HG02970 (cell line): ENCODE measurements at regions not wholly inside any gene's neighbourhood (a gene's known extent, or its start where the extent isn't known, plus 50 kb on each side); places are given as distances from the start of the nearest gene placed in this dataset.

Experiments
- ATAC-seq: cut with Tn5 transposase; IDR thresholded peaks from one replicate; pipeline ENCODE4 v1.9.1; 2021; ENCODE audit warnings: mild to moderate bottlenecking, moderate library complexity, moderate number of reproducible peaks; ENCODE audit not compliant: unreplicated experiment, low FRiP score

GRCh38 chr9:17019398-17019797, 115.4 kb upstream of the CNTLN start:
- no peak for ATAC-seq

- no peak for ATAC-seq
Observed at GRCh38 chr9:17018540-17019196, 116.2 kb upstream of the CNTLN start.

GRCh38 chr9:17017931-17018491, 116.8 kb upstream of the CNTLN start:
- no peak for ATAC-seq

GRCh38 chr9:17013891-17014290, 120.9 kb upstream of the CNTLN start:
- no peak for ATAC-seq

GRCh38 chr9:17013010-17013409, 121.8 kb upstream of the CNTLN start:
- ATAC-seq: no peak

GRCh38 chr9:17011880-17012279, 123.0 kb upstream of the CNTLN start:
- ATAC-seq: no peak

GRCh38 chr9:17009071-17009470, 125.8 kb upstream of the CNTLN start:
- no peak for ATAC-seq

GRCh38 chr9:17005056-17005823, 129.6 kb upstream of the CNTLN start:
- ATAC-seq: no peak

GRCh38 chr9:17004500-17004899, 130.3 kb upstream of the CNTLN start:
- ATAC-seq: no peak

- ATAC-seq: no peak
Observed at GRCh38 chr9:17003576-17004240, 131.1 kb upstream of the CNTLN start.

- no peak for ATAC-seq
Observed at GRCh38 chr9:16996901-16997491, 126.5 kb upstream of the BNC2 start.

GRCh38 chr9:16992138-16992537, 121.7 kb upstream of the BNC2 start:
- ATAC-seq: no peak

GRCh38 chr9:16987026-16987425, 116.6 kb upstream of the BNC2 start:
- no peak for ATAC-seq

GRCh38 chr9:16986556-16986955, 116.1 kb upstream of the BNC2 start:
- ATAC-seq: no peak

- ATAC-seq: no peak
Observed at GRCh38 chr9:16985559-16986348, 115.3 kb upstream of the BNC2 start.

GRCh38 chr9:16982780-16983310, 112.4 kb upstream of the BNC2 start:
- no peak for ATAC-seq

- no peak for ATAC-seq
Observed at GRCh38 chr9:16976427-16976826, 106.0 kb upstream of the BNC2 start.

- ATAC-seq: no peak
Observed at GRCh38 chr9:16974436-16974835, 104.0 kb upstream of the BNC2 start.

GRCh38 chr9:16970321-16970720, 99.9 kb upstream of the BNC2 start:
- no peak for ATAC-seq

GRCh38 chr9:16964228-16964627, 93.8 kb upstream of the BNC2 start:
- ATAC-seq: no peak
